ENCODE measurements at regions not wholly inside any gene's neighbourhood (a gene's known extent, or its start where the extent isn't known, plus 50 kb on each side); places are given as distances from the start of the nearest gene placed in this dataset.
"Not testable (repeated sequence)": the region's sequence is repeated elsewhere in the genome, so short reads cannot be mapped to it uniquely, and the experiment has no call there.

GRCh38 chr10:46803082-46803481 lies 108.1 kb upstream of the PTPN20 start:
- not testable (repeated sequence) for H3K27me3 ChIP-seq (ENCODE audit: insufficient read depth, low read depth, low read length); H2AFZ ChIP-seq (ENCODE audit: low read depth, low read length); H3K27ac ChIP-seq (ENCODE audit: low read length); H3F3A ChIP-seq (ENCODE audit: insufficient read depth, low read length, poor library complexity, severe bottlenecking); H3K9me2 ChIP-seq (ENCODE audit: insufficient read depth, low read length); H3K9me3 ChIP-seq (ENCODE audit: low read length); H3K4me2 ChIP-seq (ENCODE audit: low read length); H3K9ac ChIP-seq (ENCODE audit: low read length); H4K20me1 ChIP-seq (ENCODE audit: insufficient read depth); H3K79me2 ChIP-seq (replicated peaks; ENCODE audit: insufficient read depth, low read length); H3K36me3 ChIP-seq (ENCODE audit: insufficient read depth, low read length); H3K4me3 ChIP-seq (ENCODE audit: low read length)

- not testable (repeated sequence) for H3K4me2 ChIP-seq (ENCODE audit: low read length); H3K9ac ChIP-seq (ENCODE audit: low read length); H3K9me2 ChIP-seq (ENCODE audit: insufficient read depth, low read length); H3K27ac ChIP-seq (ENCODE audit: low read length); H3K79me2 ChIP-seq (replicated peaks; ENCODE audit: insufficient read depth, low read length); H4K20me1 ChIP-seq (ENCODE audit: insufficient read depth); H3K4me3 ChIP-seq (ENCODE audit: low read length); H3F3A ChIP-seq (ENCODE audit: insufficient read depth, low read length, poor library complexity, severe bottlenecking); H3K27me3 ChIP-seq (ENCODE audit: insufficient read depth, low read depth, low read length); H2AFZ ChIP-seq (ENCODE audit: low read depth, low read length); H3K9me3 ChIP-seq (ENCODE audit: low read length); H3K36me3 ChIP-seq (ENCODE audit: insufficient read depth, low read length)
Measured at GRCh38 chr10:46810222-46810621, 101.0 kb upstream of the PTPN20 start.

- not testable (repeated sequence) for H3K9me3 ChIP-seq (ENCODE audit: low read length); H3K9ac ChIP-seq (ENCODE audit: low read length); H4K20me1 ChIP-seq (ENCODE audit: insufficient read depth); H3K4me2 ChIP-seq (ENCODE audit: low read length); H3K27me3 ChIP-seq (ENCODE audit: insufficient read depth, low read depth, low read length); H3K79me2 ChIP-seq (replicated peaks; ENCODE audit: insufficient read depth, low read length); H3K9me2 ChIP-seq (ENCODE audit: insufficient read depth, low read length); H3K36me3 ChIP-seq (ENCODE audit: insufficient read depth, low read length); H3F3A ChIP-seq (ENCODE audit: insufficient read depth, low read length, poor library complexity, severe bottlenecking); H3K4me3 ChIP-seq (ENCODE audit: low read length); H3K27ac ChIP-seq (ENCODE audit: low read length); H2AFZ ChIP-seq (ENCODE audit: low read depth, low read length)
Measured at GRCh38 chr10:46816126-46816525, 95.1 kb upstream of the PTPN20 start.

- not testable (repeated sequence) for H3K9me3 ChIP-seq (ENCODE audit: low read length); H2AFZ ChIP-seq (ENCODE audit: low read depth, low read length); H3K4me2 ChIP-seq (ENCODE audit: low read length); H3K9ac ChIP-seq (ENCODE audit: low read length); H3K27me3 ChIP-seq (ENCODE audit: insufficient read depth, low read depth, low read length); H3K4me3 ChIP-seq (ENCODE audit: low read length); H4K20me1 ChIP-seq (ENCODE audit: insufficient read depth); H3K36me3 ChIP-seq (ENCODE audit: insufficient read depth, low read length); H3K79me2 ChIP-seq (replicated peaks; ENCODE audit: insufficient read depth, low read length); H3F3A ChIP-seq (ENCODE audit: insufficient read depth, low read length, poor library complexity, severe bottlenecking); H3K9me2 ChIP-seq (ENCODE audit: insufficient read depth, low read length); H3K27ac ChIP-seq (ENCODE audit: low read length)
Measured at GRCh38 chr10:46840393-46841050, 70.7 kb upstream of the PTPN20 start.

- H3K9me3 ChIP-seq (ENCODE audit: low read length); H3K36me3 ChIP-seq (ENCODE audit: insufficient read depth, low read length); H3K4me2 ChIP-seq (ENCODE audit: low read length); H3F3A ChIP-seq (ENCODE audit: insufficient read depth, low read length, poor library complexity, severe bottlenecking); H4K20me1 ChIP-seq (ENCODE audit: insufficient read depth); H3K4me3 ChIP-seq (ENCODE audit: low read length); H3K9ac ChIP-seq (ENCODE audit: low read length); H3K27me3 ChIP-seq (ENCODE audit: insufficient read depth, low read depth, low read length); H3K27ac ChIP-seq (ENCODE audit: low read length); H3K79me2 ChIP-seq (replicated peaks; ENCODE audit: insufficient read depth, low read length); H2AFZ ChIP-seq (ENCODE audit: low read depth, low read length); H3K9me2 ChIP-seq (ENCODE audit: insufficient read depth, low read length): not testable (repeated sequence)
Measured at GRCh38 chr10:46841051-46841593, 70.1 kb upstream of the PTPN20 start.

GRCh38 chr10:46845194-46845593 lies 66.0 kb upstream of the PTPN20 start:
- H3K9me3 ChIP-seq (ENCODE audit: low read length); H3K79me2 ChIP-seq (replicated peaks; ENCODE audit: insufficient read depth, low read length); H3K36me3 ChIP-seq (ENCODE audit: insufficient read depth, low read length); H3K9ac ChIP-seq (ENCODE audit: low read length); H3K27ac ChIP-seq (ENCODE audit: low read length); H3K27me3 ChIP-seq (ENCODE audit: insufficient read depth, low read depth, low read length); H3K4me2 ChIP-seq (ENCODE audit: low read length); H4K20me1 ChIP-seq (ENCODE audit: insufficient read depth); H3K9me2 ChIP-seq (ENCODE audit: insufficient read depth, low read length); H3K4me3 ChIP-seq (ENCODE audit: low read length); H2AFZ ChIP-seq (ENCODE audit: low read depth, low read length); H3F3A ChIP-seq (ENCODE audit: insufficient read depth, low read length, poor library complexity, severe bottlenecking): not testable (repeated sequence)

GRCh38 chr10:46845640-46846039 lies 65.6 kb upstream of the PTPN20 start:
- H3K27me3 ChIP-seq (ENCODE audit: insufficient read depth, low read depth, low read length); H4K20me1 ChIP-seq (ENCODE audit: insufficient read depth); H3K9me3 ChIP-seq (ENCODE audit: low read length); H2AFZ ChIP-seq (ENCODE audit: low read depth, low read length); H3K4me3 ChIP-seq (ENCODE audit: low read length); H3K36me3 ChIP-seq (ENCODE audit: insufficient read depth, low read length); H3K79me2 ChIP-seq (replicated peaks; ENCODE audit: insufficient read depth, low read length); H3F3A ChIP-seq (ENCODE audit: insufficient read depth, low read length, poor library complexity, severe bottlenecking); H3K27ac ChIP-seq (ENCODE audit: low read length); H3K9ac ChIP-seq (ENCODE audit: low read length); H3K9me2 ChIP-seq (ENCODE audit: insufficient read depth, low read length); H3K4me2 ChIP-seq (ENCODE audit: low read length): not testable (repeated sequence)

- not testable (repeated sequence) for H3K4me3 ChIP-seq (ENCODE audit: low read length); H3K9me2 ChIP-seq (ENCODE audit: insufficient read depth, low read length); H3K9me3 ChIP-seq (ENCODE audit: low read length); H2AFZ ChIP-seq (ENCODE audit: low read depth, low read length); H3K27me3 ChIP-seq (ENCODE audit: insufficient read depth, low read depth, low read length); H3K4me2 ChIP-seq (ENCODE audit: low read length); H3F3A ChIP-seq (ENCODE audit: insufficient read depth, low read length, poor library complexity, severe bottlenecking); H3K36me3 ChIP-seq (ENCODE audit: insufficient read depth, low read length); H3K9ac ChIP-seq (ENCODE audit: low read length); H4K20me1 ChIP-seq (ENCODE audit: insufficient read depth); H3K27ac ChIP-seq (ENCODE audit: low read length); H3K79me2 ChIP-seq (replicated peaks; ENCODE audit: insufficient read depth, low read length)
Measured at GRCh38 chr10:46860753-46861152, 50.5 kb upstream of the PTPN20 start.
